GM18873 (cell line): ENCODE measurements at regions not wholly inside any gene's neighbourhood (a gene's known extent, or its start where the extent isn't known, plus 50 kb on each side); places are given as distances from the start of the nearest gene placed in this dataset.

Source experiments
- ATAC-seq: cut with Tn5 transposase; IDR thresholded peaks from one replicate; pipeline ENCODE4 v1.9.1; 2021; ENCODE audit warnings: mild to moderate bottlenecking, moderate library complexity, moderate number of reproducible peaks; ENCODE audit not compliant: unreplicated experiment, low FRiP score

DNA sequence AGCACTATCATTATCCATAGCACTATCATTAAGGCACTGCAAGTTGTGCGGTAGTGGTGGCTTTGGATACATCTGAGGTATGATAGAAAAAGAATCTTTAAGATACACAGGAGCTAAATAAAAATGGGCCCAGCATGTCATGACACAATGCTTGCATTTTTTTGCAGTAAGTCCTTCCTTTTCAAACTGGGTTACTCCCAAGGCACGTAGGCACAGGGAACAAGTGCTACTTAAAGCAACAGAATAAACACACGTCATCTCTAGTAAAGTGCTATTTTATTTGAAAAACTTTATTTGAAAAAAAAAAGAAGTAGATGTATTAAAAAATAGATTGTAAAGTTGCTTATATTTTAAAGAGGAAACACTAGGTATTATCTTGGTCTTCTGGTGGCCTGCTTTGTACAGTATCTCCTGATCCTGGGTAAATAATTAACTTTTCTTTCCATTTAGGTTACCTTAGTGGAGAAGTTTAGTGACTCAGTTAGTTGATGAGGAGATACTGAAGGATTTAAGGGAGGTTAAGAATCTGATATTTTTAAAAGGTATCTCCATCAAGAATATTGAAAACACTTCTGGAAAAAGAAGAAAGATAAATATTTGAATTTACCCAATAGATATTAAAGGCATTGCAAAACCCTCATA lies 129.6 kb downstream of the EDN1 start:
- no peak for ATAC-seq

- ATAC-seq: no peak
Measured at GRCh38 chr6:12420626-12421025, 130.5 kb downstream of the EDN1 start.

DNA sequence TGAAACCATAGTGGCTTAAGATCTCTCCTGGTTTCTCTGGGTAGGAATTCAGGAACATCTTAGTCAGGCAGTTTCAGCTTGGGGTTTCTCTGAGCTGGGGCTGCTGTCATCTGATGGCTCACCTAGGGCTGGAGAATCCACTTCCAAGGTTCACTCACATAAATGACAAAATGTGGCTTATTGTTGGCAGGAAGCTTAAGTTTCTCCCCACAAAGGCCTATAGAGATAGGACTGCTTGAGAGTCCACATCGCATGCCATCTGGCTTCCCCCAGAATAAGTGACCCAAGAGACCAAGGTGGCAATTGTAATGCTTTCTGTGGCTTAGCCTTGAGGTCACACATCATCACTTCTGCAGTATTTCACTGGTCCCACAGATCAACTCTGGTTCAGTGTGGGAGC lies 131.4 kb downstream of the EDN1 start:
- ATAC-seq: no peak

DNA sequence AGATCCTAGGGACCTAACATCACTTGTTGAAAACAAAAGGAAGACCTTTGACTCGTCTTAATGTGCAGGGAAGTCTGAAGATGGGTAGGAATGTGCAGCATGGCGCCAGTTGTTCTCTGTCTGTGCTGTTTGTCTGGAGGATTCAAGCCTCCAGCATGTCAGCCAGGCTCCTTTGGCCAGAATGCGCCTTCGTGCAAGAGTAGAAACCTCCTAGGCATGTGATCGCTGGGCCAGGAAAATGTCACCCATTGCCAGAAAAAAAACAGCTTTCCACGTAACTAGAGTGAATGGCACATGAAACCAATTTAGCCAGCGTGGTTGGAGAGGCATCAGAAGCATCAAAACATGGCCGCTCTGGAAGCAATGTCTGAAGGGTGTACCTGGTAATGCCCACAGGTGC lies 132.7 kb downstream of the EDN1 start:
- no peak for ATAC-seq

- ATAC-seq: no peak
Measured at GRCh38 chr6:12423832-12424231, 133.7 kb downstream of the EDN1 start.

- ATAC-seq: no peak
Measured at GRCh38 chr6:12426121-12426520, 136.0 kb downstream of the EDN1 start.

DNA sequence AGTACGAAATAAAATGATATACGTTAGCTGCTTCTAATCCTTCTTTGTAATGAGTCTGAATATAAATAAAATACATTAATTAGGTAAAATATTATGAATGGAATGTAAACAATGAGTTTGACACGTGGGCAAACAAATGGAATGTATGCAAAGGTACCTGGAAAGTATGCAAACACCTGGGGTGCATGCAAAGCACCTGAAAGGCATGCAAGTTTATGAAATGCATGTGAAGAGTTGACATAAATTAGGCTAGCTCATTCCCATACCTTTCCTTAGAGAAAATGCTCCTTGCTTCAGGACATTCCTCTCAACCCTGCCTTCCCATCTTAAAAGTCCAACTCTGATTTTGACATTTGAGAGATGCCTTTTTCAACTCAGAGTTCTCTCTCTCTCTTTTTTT lies 140.9 kb downstream of the EDN1 start:
- no peak for ATAC-seq

- ATAC-seq: no peak
Measured at GRCh38 chr6:12436224-12436623, 146.1 kb downstream of the EDN1 start.

- ATAC-seq: no peak
Measured at GRCh38 chr6:12436683-12437082, 146.5 kb downstream of the EDN1 start.

GRCh38 chr6:12439296-12439695 lies 149.1 kb downstream of the EDN1 start:
- ATAC-seq: no peak

- ATAC-seq: no peak
Measured at GRCh38 chr6:12440981-12441380, 150.8 kb downstream of the EDN1 start.

DNA sequence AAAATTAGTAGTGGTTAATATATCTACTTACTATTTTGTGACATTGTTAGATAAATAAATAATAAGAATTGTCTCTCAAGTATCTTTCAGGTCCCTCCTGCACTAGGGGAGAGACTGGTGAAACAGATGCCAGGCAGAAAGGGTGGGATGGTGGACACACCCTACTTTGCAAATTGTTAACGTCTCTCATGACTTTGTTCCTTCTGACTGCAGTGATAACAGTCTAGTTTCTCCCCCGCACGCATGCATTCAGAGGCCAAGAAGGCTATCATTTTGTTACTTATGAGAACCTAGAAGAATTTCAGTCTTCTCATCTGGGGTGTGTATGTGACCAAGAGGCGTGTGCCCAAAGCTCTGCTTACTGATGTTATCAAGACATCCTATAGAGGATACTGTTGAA lies 152.3 kb downstream of the EDN1 start:
- ATAC-seq: no peak

GRCh38 chr6:12446394-12446793 lies 156.2 kb downstream of the EDN1 start:
- ATAC-seq: no peak

DNA sequence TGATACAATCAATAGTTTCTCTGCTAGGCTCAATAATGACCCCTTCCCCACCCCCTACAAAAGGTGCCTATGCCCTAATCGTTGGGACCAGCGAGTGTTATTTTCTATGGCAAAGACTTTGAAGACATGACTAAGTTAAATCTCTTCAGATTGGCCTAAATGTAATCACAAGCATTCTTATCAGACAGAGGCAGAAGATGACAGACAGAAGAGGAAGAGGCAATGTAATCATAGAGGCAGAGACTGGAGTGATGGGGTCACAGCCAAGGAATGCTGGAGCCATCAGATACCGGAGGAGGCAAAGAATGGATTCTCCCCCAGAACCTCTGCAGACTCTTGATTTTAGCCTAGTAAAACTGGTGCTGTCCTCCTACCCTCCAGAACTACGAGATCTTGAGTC lies 159.3 kb downstream of the EDN1 start:
- no peak for ATAC-seq

DNA sequence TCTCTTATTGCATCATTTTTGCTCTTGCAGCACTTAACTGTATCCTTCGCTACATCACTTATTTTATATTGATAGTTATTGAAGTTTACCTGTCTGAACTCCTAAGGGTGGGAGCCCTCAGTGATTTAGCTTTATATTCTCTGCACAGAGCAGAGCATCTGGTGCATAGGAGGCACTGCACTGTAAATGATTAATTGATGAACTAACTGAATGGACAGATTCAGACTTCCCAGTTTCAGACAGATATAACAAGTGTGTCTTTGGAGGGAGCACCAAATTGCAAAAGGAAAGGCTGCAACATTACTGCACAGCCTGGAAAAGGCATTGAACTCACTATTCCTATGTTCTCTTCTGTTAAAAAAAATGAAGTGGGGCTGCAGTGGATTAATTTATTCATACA lies 160.3 kb downstream of the EDN1 start:
- no peak for ATAC-seq

DNA sequence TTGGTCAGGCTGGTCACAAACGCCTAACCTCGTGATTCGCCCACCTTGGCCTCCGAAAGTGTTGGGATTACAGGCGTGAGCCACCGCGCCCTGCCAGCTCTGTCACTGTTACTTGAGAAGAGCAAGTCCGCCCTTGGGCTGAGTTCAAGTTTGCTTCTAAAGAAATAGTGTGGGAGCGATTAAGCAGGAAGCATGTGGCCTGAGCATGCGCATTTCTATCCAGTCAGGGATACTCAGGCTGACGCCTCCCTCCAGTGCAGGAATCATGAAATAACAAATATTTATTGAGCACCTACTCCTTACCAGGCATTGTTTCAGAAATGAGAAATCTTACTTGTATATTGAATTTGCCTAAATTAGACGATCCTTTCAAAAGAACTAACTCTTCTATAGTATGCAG lies 166.2 kb downstream of the EDN1 start:
- no peak for ATAC-seq

- no peak for ATAC-seq
Measured at GRCh38 chr6:12457094-12457493, 166.9 kb downstream of the EDN1 start.

DNA sequence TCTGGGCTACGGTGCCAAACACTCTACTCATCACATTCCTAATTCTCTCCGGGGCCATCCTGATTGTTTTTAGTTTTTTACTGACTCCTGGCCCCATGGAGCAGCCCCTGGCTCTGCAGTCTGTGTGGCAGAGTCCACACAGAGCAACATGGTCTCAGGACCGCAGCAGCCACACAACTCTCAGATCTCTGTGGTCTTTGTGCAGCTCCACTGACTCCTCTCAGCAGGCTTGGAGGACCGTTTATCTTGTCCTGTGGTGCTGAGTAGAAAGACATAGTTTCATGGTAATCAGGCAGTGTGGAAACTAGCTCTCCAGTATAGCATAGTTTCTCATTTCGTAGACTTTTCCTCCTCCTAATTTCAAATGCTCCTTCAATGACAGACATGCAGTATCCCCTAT lies 168.4 kb downstream of the EDN1 start:
- no peak for ATAC-seq

GRCh38 chr6:12459945-12460661 lies 169.9 kb downstream of the EDN1 start:
- no peak for ATAC-seq

DNA sequence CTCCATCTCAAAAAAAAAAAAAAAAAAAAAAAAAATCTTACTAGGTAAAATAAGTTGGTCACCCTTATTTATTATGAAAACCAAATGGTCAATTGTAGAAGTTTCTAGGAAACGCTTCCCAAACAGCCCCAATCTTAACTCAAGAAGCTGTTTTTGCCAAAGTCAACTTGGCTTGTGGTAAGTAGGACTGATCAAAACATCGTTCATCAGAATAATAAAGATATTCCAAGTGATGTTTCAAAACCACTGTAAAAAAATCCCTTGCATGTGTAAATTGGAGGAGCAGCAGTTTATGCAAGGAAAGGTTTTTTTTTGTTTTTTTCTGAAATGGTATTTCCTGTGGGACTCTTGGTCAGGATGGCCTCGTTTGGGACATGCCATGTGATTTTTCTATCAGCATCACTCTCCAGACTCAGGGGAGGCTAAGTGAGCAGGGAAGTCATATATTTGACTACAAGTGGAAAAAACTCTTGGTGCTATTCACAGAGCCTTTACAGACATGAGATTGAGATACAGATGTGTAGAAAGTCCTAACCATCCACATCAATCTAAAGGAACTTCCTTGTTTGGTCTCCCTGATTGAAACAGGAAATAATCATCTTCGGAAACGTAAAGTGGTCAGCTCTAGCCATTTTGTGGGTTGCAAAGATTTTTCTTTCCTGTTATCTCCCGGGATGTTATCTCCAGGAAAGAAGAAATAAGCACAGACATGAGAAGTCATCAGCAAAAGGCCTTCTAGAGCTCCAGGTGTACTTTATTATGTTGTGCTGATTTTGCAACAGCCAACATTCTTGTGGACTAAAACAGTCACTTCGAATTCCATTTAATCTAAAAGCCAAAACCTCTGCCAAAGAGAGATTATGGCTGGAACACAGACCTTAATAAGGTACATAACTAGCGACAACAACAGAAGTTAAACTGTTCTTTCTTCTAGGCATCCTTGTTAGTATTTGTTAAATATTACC lies 177.8 kb downstream of the EDN1 start:
- no peak for ATAC-seq

DNA sequence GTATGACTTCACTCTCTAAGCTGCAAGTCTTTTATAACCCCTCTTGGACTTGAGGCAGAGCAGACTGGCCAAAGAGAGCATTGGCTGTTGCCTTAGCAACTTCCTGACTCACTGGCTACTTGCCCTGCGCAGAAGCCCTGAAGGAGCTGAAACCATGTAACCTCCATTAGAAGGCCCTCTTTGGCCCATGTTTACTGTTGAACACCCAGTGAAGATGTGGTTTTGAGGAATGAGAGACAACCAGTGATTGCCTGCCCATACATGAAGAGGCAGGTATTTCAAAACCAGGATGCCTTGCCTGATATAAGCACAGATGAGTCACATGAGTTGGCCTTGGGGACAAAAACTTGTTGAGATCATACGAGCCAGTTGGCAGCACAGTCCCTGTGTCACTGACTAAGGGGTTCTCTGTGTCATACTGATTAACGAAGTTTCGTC lies 182.5 kb downstream of the EDN1 start:
- no peak for ATAC-seq
